ENCODE measurements at regions not wholly inside any gene's neighbourhood (a gene's known extent, or its start where the extent isn't known, plus 50 kb on each side); places are given as distances from the start of the nearest gene placed in this dataset.
"Not testable (repeated sequence)": the region's sequence is repeated elsewhere in the genome, so short reads cannot be mapped to it uniquely, and the experiment has no call there.

DNA sequence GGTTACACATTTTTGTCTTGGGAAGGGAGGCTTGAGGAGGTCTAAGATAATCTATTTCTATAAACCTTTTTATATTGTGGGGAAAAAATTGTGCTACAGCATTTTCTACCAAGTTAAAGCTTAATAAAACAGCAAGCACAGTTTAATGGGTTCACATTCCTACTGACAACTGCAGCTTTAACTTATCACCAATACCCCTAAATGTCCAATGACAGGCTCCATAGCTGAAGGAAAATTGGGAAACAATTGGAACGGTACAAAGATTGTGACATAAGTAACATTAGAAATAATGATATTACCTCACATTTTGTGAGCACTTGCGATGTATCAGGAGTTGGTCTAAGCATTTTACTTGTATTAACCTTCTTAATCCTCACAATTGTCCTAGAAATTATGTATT lies 79.5 kb upstream of the HAPLN1 start:
- DNase-seq, result no peak

- DNase-seq, result not testable (repeated sequence)
These were observed 78.4 kb upstream of the HAPLN1 start for GRCh38 chr5:83799020-83799419.

DNA sequence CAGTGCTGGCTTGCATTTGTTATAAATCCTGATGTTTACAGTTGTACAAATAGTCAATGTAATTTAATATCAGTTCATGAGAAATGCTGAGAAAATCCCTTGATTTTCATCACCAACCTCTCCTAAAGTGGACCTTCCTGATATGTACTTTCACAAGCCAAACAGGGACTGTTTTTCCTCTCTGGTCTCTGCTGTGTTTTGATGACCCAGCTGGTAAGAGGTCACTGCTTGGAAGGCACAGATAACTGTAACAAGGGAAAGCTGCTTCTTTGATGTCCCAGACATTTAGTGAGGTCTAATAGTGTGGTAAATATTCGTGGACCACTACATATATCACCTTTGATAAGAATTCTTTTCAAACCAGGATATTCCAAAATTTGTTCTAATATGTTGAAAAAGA lies 68.7 kb upstream of the HAPLN1 start:
- no peak for DNase-seq

- no peak for DNase-seq
These were observed 67.0 kb upstream of the HAPLN1 start for GRCh38 chr5:83787631-83788030.

GRCh38 chr5:83785176-83785668 lies 64.6 kb upstream of the HAPLN1 start:
- DNase-seq, result no peak

DNA sequence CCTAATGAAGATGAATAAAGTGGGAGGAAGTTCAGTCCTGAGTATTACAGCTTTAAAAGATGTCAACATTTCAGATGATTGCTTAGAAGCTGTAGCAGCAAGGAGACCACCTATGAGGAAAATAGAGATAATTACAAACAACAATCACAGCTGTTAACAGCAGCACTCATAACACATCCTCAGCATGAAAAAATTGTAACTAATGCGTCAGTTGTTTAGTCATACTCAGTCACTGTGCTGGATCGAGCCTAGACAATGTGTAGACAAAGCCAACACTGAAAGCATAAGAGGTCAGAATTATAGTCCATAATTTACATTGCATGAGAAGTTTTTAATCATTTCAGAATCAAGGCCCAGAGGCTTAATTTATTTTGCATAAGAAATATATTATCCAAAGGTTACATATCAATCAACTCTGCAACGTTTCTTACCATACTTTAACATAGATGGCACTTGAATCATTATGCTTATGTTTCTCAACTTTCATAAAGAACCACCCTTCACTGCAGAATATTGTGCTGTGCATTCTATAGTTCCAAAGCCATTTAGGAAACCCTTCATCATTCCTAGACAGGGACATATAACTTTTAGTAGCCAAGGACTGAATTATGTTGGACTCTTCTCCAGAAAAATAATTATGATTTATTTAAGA lies 60.2 kb upstream of the HAPLN1 start:
- no peak for DNase-seq

- no peak for DNase-seq
These were observed 57.2 kb upstream of the HAPLN1 start for GRCh38 chr5:83777856-83778255.

DNA sequence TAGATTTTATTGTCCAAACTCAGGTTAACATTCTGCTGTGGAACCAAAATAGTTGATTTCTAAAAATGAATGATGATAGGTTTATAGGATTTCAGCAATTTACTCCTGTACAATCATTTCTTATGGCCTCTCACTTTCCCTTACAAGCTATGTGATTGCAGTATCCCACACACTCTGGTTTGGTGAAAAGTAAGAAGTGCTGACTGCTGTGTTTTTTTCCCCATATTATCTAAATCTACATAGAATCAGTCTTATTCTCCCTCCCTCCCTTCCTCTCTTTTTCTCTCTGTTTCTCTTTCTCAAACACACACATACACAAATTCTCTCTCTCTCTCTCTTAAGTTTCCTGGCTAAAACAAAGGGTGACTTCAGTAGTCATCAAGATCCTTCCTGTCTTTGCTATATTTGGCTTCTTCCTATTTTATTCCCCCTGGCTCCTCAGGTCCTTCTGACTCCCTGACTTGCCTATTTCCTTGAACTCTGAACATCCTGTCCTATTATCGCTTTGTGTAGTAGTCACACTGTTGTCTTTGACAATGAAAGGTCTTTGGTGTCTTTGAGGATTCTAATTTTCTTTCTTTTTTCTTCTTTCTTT lies 55.9 kb upstream of the HAPLN1 start:
- DNase-seq, result no peak

All from NCI-H526 treated with DMSO at 0.1 percent for 48 hours (cell line).